ENCODE measurements at regions not wholly inside any gene's neighbourhood (a gene's known extent, or its start where the extent isn't known, plus 50 kb on each side); places are given as distances from the start of the nearest gene placed in this dataset.
"Not testable (repeated sequence)": the region's sequence is repeated elsewhere in the genome, so short reads cannot be mapped to it uniquely, and the experiment has no call there.

DNA sequence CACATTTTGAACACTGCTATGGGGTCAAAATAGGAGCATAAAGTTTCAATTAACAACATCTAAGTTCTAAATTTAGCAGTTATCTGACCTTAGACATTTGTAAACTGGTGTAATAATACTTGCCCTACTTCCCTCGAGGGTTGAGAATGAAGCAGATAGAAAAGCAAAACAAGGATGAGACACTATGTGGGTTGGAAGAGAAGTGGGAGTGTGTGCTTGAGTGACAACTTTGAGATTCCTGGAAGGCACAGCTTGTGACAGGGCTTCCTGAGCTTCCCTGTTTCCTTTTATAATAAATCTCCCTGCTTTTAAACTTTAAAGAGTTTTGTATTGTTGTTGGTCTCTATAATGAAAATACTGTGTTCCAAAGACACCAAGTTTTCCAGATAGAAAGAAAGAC lies 128.6 kb upstream of the CHST9 start:
- TF ChIP-seq, protein P1, sequence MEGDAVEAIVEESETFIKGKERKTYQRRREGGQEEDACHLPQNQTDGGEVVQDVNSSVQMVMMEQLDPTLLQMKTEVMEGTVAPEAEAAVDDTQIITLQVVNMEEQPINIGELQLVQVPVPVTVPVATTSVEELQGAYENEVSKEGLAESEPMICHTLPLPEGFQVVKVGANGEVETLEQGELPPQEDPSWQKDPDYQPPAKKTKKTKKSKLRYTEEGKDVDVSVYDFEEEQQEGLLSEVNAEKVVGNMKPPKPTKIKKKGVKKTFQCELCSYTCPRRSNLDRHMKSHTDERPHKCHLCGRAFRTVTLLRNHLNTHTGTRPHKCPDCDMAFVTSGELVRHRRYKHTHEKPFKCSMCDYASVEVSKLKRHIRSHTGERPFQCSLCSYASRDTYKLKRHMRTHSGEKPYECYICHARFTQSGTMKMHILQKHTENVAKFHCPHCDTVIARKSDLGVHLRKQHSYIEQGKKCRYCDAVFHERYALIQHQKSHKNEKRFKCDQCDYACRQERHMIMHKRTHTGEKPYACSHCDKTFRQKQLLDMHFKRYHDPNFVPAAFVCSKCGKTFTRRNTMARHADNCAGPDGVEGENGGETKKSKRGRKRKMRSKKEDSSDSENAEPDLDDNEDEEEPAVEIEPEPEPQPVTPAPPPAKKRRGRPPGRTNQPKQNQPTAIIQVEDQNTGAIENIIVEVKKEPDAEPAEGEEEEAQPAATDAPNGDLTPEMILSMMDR (IDR thresholded peaks at IDR 0.05; ENCODE audit: extremely low read depth, insufficient read depth, missing control alignments): no peak
- in situ Hi-C loops (cut with MboI; ENCODE audit: low pct_unique_long_range_greater_than_20kb, low sequenced_read_pairs, unreplicated experiment): no loop called here
- no peak for DNase-seq (ENCODE audit: low spot score)

DNA sequence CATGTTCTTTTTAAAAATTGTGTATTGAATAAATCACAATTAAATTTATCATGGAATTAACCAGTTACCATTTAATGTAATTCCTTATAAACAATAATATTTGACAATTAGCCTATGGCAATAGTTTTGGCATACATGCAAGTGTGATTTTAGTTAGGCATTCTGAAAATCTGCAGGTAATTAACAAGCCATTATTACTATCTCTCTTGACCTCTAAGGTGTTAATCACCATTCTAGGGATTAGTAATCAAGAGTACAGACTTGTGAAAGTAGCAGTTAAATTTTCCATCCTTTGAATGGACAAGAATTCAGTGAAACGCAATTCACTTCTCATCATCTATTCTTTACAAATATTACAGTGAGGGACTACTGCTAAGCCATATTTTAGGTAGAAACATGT lies 127.7 kb upstream of the CHST9 start:
- in situ Hi-C loops (cut with MboI; ENCODE audit: low pct_unique_long_range_greater_than_20kb, low sequenced_read_pairs, unreplicated experiment): no loop called here
- TF ChIP-seq, protein P1 (IDR thresholded peaks at IDR 0.05; ENCODE audit: extremely low read depth, insufficient read depth, missing control alignments): no peak
- DNase-seq (ENCODE audit: low spot score): no peak

DNA sequence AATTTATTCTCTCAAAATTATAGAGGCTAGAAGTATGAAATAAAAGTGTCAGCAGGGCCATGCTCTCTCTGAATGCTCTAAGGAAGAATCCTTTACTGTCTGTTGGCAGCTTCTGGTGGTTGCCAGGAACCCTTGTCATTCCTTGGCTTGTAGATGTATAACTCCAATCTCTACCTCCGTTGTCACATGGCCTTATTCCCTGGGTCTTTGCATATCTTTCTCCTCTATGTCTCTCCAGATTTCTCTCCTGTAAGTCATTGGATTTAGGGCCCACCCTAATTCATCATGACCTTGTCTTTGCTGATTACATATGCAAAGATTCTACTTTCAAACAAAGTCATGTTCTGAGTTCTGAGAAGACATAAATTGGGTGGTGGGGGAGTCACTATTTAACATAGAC lies 127.0 kb upstream of the CHST9 start:
- no peak for DNase-seq (ENCODE audit: low spot score)
- TF ChIP-seq, protein P1 (IDR thresholded peaks at IDR 0.05; ENCODE audit: extremely low read depth, insufficient read depth, missing control alignments): no peak
- in situ Hi-C loops (cut with MboI; ENCODE audit: low pct_unique_long_range_greater_than_20kb, low sequenced_read_pairs, unreplicated experiment): no loop called here

DNA sequence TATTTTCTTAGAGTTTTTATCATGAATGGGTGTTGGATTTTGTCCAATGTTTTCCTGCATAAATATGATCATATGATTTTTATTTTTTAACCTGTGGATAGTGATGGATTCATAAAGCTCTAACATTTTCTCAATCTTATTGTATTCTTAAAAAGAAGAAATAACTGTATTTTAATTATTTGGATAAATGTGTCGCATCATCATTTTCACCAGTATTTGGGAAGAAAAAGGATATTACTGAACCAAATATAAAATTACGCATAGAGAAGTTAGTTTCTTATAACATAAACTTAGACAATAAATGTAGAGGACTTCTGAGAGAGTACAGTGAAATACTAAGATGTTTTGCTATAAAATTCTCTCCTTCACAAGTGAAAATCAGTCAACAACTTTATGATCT lies 126.0 kb upstream of the CHST9 start:
- TF ChIP-seq, protein P1 (IDR thresholded peaks at IDR 0.05; ENCODE audit: extremely low read depth, insufficient read depth, missing control alignments): no peak
- in situ Hi-C loops (cut with MboI; ENCODE audit: low pct_unique_long_range_greater_than_20kb, low sequenced_read_pairs, unreplicated experiment): no loop called here
- DNase-seq (ENCODE audit: low spot score): no peak

DNA sequence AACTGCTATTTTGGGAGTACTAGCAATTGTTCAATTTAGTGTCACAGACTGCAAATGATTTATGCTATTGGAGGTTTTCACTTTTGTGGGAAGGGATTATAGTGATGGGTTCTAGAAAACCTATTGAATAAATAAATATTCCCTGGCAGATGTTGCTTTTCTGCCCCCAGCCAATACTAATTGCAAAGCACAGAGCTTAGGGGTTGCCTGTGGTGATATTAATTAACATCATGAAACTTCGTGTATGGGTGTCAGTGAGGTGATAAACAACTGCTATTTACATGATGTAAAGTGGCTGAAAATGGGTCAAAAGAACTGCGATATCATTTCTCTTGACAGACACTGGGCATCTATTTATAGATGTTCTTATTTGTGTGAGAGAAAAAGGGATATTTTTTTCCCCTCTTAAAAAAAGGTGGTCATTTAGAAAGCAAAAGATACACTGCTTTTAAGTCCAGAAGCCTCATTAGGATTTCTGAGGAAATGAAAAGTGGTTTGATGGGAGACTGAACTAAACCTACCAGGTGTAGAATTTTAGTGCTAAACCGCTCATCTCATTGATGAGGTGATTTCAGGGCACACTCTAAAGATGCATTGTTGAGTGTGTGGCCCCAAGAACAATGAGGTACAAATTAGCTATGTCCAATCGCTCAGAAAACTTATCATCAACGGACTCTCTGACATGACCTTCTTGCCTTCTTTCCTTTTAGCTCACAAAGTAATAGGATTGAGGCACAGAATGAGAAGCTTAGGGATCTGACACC lies 116.7 kb upstream of the CHST9 start:
- TF ChIP-seq, protein P1 (IDR thresholded peaks at IDR 0.05; ENCODE audit: extremely low read depth, insufficient read depth, missing control alignments): no peak
- DNase-seq (ENCODE audit: low spot score): no peak
- in situ Hi-C loops (cut with MboI; ENCODE audit: low pct_unique_long_range_greater_than_20kb, low sequenced_read_pairs, unreplicated experiment): no loop called here

DNA sequence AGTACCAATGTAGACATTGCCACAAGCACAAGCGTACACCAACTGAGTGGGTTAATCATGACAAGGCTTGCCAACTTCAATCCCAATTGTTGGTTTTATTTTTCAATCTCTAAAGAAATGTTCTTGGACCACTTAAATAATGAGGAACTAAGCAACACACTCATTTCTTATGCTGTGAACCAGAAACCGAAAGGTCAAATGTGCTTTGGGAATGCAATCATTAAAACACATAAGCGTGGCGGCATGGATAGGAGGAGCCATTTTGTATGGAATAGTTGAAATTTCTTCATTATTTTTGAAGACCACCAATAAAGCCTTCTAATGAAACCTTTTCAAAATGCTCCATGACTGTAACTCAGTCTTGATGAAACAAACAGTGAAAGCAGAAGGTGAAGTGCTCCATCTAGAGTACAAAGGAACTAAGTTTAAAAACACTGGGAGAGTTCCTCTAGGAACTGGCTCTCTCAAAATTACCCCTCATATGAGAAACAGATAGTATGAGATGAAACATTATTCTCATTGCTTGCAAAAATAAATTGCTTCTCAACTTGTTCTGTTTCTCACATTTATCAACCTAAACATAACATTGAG lies 113.2 kb upstream of the CHST9 start:
- in situ Hi-C loops (cut with MboI; ENCODE audit: low pct_unique_long_range_greater_than_20kb, low sequenced_read_pairs, unreplicated experiment): no loop called here
- DNase-seq (ENCODE audit: low spot score): no peak

DNA sequence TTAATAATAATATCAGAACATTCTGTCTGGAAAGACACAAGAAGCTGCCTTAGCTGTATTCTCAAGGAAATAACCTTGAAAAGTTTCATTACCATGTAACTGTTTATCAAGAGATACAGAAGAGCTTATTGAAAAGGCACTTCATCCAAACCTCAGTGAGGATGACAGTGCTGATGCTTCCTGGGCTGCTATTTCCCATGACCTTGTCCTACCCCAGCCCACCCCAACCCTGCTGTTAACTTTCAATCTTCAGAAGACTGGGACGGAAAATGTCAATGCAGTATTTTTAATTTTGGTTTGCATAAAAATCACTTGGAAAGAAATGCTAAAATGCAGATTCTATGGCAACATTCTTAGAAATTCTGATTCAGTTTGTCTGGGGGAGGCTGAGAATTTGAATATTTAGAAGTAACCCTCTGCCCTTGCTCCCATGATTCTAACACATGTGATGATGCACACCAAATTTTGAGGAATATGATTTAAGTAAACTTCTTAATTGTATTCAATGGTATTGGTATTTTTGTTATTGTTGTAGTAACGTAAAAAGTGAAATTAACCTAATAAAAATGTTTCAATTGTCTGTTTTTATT lies 101.0 kb upstream of the CHST9 start:
- DNase-seq (ENCODE audit: low spot score); in situ Hi-C loops (cut with MboI; ENCODE audit: low pct_unique_long_range_greater_than_20kb, low sequenced_read_pairs, unreplicated experiment): not testable (repeated sequence)

More for the DNA sequence above, 113.2 kb upstream of the CHST9 start:
- TF ChIP-seq, protein P1 (IDR thresholded peaks at IDR 0.05; ENCODE audit: extremely low read depth, insufficient read depth, missing control alignments): no peak
